H1 (cell line): ENCODE measurements at regions not wholly inside any gene's neighbourhood (a gene's known extent, or its start where the extent isn't known, plus 50 kb on each side); places are given as distances from the start of the nearest gene placed in this dataset.

Experiments
- CTCF ChIP-seq, 3 experiments: IDR thresholded peaks; 1 replicate in 2 of 3; 2 replicates in 1 of 3; pipeline versions ENCODE4 v1.5.1 to v1.6.1; 2011; ENCODE audit warnings: low read length in 3 of 3, mild to moderate bottlenecking in 3 of 3, inconsistent platforms in 2 of 3, low read depth in 1 of 3, moderate library complexity in 1 of 3; ENCODE audit not compliant: insufficient read depth in 1 of 3; ENCODE audit errors: control extremely low read depth in 1 of 3
- EGR1 ChIP-seq: IDR thresholded peaks from 2 replicates; pipeline ENCODE4 v1.6.1; 2011; ENCODE audit warnings: low read depth, low read length, borderline replicate concordance
- EP300 ChIP-seq, 2 experiments: IDR thresholded peaks; 1 replicate in 1 of 2; 2 replicates in 1 of 2; pipeline ENCODE4 v1.6.1; 2011 to 2012; ENCODE audit warnings: low read depth in 2 of 2, low read length in 2 of 2, mild to moderate bottlenecking in 2 of 2, borderline replicate concordance in 1 of 2, inconsistent platforms in 1 of 2, moderate library complexity in 1 of 2
- GABPA ChIP-seq: IDR thresholded peaks from 2 replicates; pipeline ENCODE4 v1.6.1; 2011; ENCODE audit warnings: mild to moderate bottlenecking, low read length, moderate library complexity, borderline replicate concordance; ENCODE audit not compliant: insufficient read depth
- POLR2A ChIP-seq, 2 experiments: IDR thresholded peaks; 1 replicate in 1 of 2; 2 replicates in 1 of 2; pipeline ENCODE4 v1.6.1; 2011; ENCODE audit warnings: low read depth in 2 of 2, low read length in 2 of 2, mild to moderate bottlenecking in 2 of 2; ENCODE audit errors: control extremely low read depth in 1 of 2
- POLR2AphosphoS5 ChIP-seq: IDR thresholded peaks from 2 replicates; pipeline ENCODE4 v1.6.1; 2011; ENCODE audit warnings: low read depth, low read length
- RAD21 ChIP-seq, 2 experiments: IDR thresholded peaks in 1 of 2; conservative IDR thresholded peaks in 1 of 2; 2 replicates each; pipeline ENCODE4 v1.6.1; 2011; ENCODE audit warnings: low read depth in 2 of 2, low read length in 2 of 2, improper control_type of control experiment in 1 of 2, inconsistent platforms in 1 of 2, mild to moderate bottlenecking in 1 of 2, moderate library complexity in 1 of 2
- RNF2 ChIP-seq: fragments of 200-900, 300-1000 bp; sonication (generic); IDR thresholded peaks from 2 replicates; pipeline ENCODE4 v1.7.1; 2016; ENCODE audit warnings: borderline replicate concordance, low read depth, mild to moderate bottlenecking, antibody characterized with exemption, low read length; ENCODE audit not compliant: poor library complexity, severe bottlenecking; ENCODE audit errors: missing control alignments
- RXRA ChIP-seq: IDR thresholded peaks from 2 replicates; pipeline ENCODE4 v1.6.1; 2011; ENCODE audit warnings: low read depth, mild to moderate bottlenecking, low read length, moderate library complexity; ENCODE audit not compliant: insufficient read depth
- TEAD4 ChIP-seq: IDR thresholded peaks from 2 replicates; pipeline ENCODE4 v1.6.1; 2012; ENCODE audit warnings: low read depth, low read length, inconsistent platforms, mixed read lengths
- ZNF274 ChIP-seq: IDR thresholded peaks from 2 replicates; pipeline ENCODE4 v1.7.0; 2012; ENCODE audit warnings: low read length, borderline replicate concordance; ENCODE audit errors: extremely low read depth
- TF ChIP-seq, protein P1 (sequence below): IDR thresholded peaks from 2 replicates; pipeline ENCODE4 v1.6.1; 2012; ENCODE audit warnings: inconsistent platforms

GRCh38 chr14:62369919-62370560, 607.8 kb downstream of the SNAPC1 start:
- TF ChIP-seq RXRA (no peak), CTCF (IDR thresholded peaks at IDR 0.05; ENCODE audit: control extremely low read depth in 1 of 3, insufficient read depth in 1 of 3, low read depth in 1 of 3, low read length in 3 of 3) (no peak), RNF2 (no peak), EP300 (IDR thresholded peaks at IDR 0.05; ENCODE audit: borderline replicate concordance in 1 of 2, low read depth in 2 of 2, low read length in 2 of 2) (no peak), POLR2AphosphoS5 (no peak), TEAD4 (no peak), GABPA (no peak), POLR2A (IDR thresholded peaks at IDR 0.05; ENCODE audit: control extremely low read depth in 1 of 2, low read depth in 2 of 2, low read length in 2 of 2) (no peak), EGR1 (no peak), RAD21 (IDR thresholded peaks at IDR 0.05 in 1 of 2, conservative IDR thresholded peaks at IDR 0.05 in 1 of 2; ENCODE audit: low read depth in 2 of 2, low read length in 2 of 2) (no peak), ZNF274 (no peak)
- TF ChIP-seq, protein P1, sequence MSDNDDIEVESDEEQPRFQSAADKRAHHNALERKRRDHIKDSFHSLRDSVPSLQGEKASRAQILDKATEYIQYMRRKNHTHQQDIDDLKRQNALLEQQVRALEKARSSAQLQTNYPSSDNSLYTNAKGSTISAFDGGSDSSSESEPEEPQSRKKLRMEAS, result no peak
